Panc1 (cell line): ENCODE measurements at regions not wholly inside any gene's neighbourhood (a gene's known extent, or its start where the extent isn't known, plus 50 kb on each side); places are given as distances from the start of the nearest gene placed in this dataset.
"Not testable (repeated sequence)": the region's sequence is repeated elsewhere in the genome, so short reads cannot be mapped to it uniquely, and the experiment has no call there.

ENCODE experiments used
- ATAC-seq: fragments of 200-7000 bp; cut with Tn5 transposase; 2 replicates; pipeline ENCODE4 v1.9.1; 2020; ENCODE audit warnings: mild to moderate bottlenecking, moderate library complexity
- BruUV-seq: library from RNA; stranded (reverse); fragments of 400-500 nt; replicated peaks from 2 replicates; lab custom pipeline; 2021; lab: Mats Ljungman, UMichigan
- CTCF ChIA-PET: fragments of 300-600 bp; sonication (Branson Sonifier 250); formaldehyde crosslinking; loops from one replicate; lab custom pipeline; 2022; ENCODE audit warnings: antibody characterized with exemption; lab: Charles Lee
- POLR2A ChIA-PET: fragments of 300-600 bp; sonication (Branson Sonifier 250); formaldehyde crosslinking; loops from one replicate; lab custom pipeline; 2022; ENCODE audit warnings: antibody characterized with exemption; lab: Charles Lee
- DNase-seq: peaks from one replicate; pipeline ENCODE4 v3.0.0-alpha.2; 2010; ENCODE audit warnings: low read depth, low spot score
- H3K27ac ChIP-seq: 2 replicates; pipeline ENCODE4 v1.5.1; 2011; ENCODE audit warnings: mild to moderate bottlenecking, low read length, inconsistent platforms
- H3K27me3 ChIP-seq: fragments of 200-500 bp; sonication (Bioruptor generic); 2 replicates; pipeline ENCODE4 v1.6.0; 2014; ENCODE audit warnings: low read length, inconsistent platforms; ENCODE audit not compliant: control insufficient read depth, insufficient read depth
- H3K36me3 ChIP-seq: fragments of 200-500 bp; sonication (Bioruptor generic); 2 replicates; pipeline ENCODE4 v1.5.1; 2014; ENCODE audit warnings: inconsistent platforms, mild to moderate bottlenecking, low read length, moderate library complexity; ENCODE audit not compliant: control insufficient read depth, insufficient read depth
- H3K4me1 ChIP-seq: 2 replicates; pipeline ENCODE4 v1.5.1; 2011; ENCODE audit warnings: inconsistent platforms, mild to moderate bottlenecking, low read length, moderate library complexity; ENCODE audit not compliant: control insufficient read depth, insufficient read depth
- H3K4me3 ChIP-seq, 2 experiments: 2 replicates each; pipeline ENCODE4 v1.5.1; 2011 to 2012; ENCODE audit warnings: low read depth in 2 of 2, low read length in 2 of 2, mild to moderate bottlenecking in 2 of 2, inconsistent platforms in 1 of 2, moderate library complexity in 1 of 2
- H3K9me3 ChIP-seq: fragments of 200-500 bp; sonication (Bioruptor generic); 2 replicates; pipeline ENCODE4 v1.5.1; 2014; ENCODE audit warnings: low read depth, mild to moderate bottlenecking, inconsistent platforms, low read length, moderate library complexity; ENCODE audit not compliant: control insufficient read depth, insufficient read depth
- CTCF ChIP-seq: fragments of 450-650 bp; IDR thresholded peaks from 2 replicates; pipeline ENCODE4 v1.5.1; 2017; ENCODE audit warnings: mild to moderate bottlenecking
- POLR2AphosphoS5 ChIP-seq: IDR thresholded peaks from 2 replicates; pipeline ENCODE4 v1.6.1; 2012; ENCODE audit warnings: mild to moderate bottlenecking, low read depth, low read length, moderate library complexity
- REST ChIP-seq, 2 experiments: IDR thresholded peaks; 2 replicates each; pipeline ENCODE4 v1.6.1; 2011 to 2012; ENCODE audit warnings: low read depth in 2 of 2, control low read depth in 1 of 2, low read length in 1 of 2, mild to moderate bottlenecking in 1 of 2, moderate library complexity in 1 of 2; ENCODE audit not compliant: insufficient read depth in 1 of 2
- SIN3A ChIP-seq: IDR thresholded peaks from 2 replicates; pipeline ENCODE4 v1.6.1; 2012; ENCODE audit warnings: low read depth, mild to moderate bottlenecking, low read length, moderate library complexity, borderline replicate concordance; ENCODE audit not compliant: insufficient read depth
- TCF7L2 ChIP-seq: IDR thresholded peaks from 2 replicates; pipeline ENCODE4 v1.6.1; 2011; ENCODE audit warnings: mild to moderate bottlenecking, low read depth, low read length, inconsistent platforms
- in situ Hi-C: cut with HindIII; loops from 2 replicates; pipeline ENCODE4 v1.10.0; 2016; ENCODE audit warnings: low sequenced_read_pairs, low pct_unique_long_range_greater_than_20kb
- intact Hi-C: fragments of 100-400 bp; cut with micrococcal nuclease; formaldehyde crosslinking; loops from one replicate; pipeline ENCODE4 v1.10.0; 2022; ENCODE audit not compliant: unreplicated experiment

- in situ Hi-C loops (no loop called here), intact Hi-C loops (no loop called here)
- Histone ChIP-seq H3K36me3 (no peaks in the 10 kb centered on the region), H3K27ac (no peak overlapping the region), H3K9me3 (no peaks in the 10 kb centered on the region), H3K4me3 (no peak overlapping the region), H3K4me1 (no peaks in the 10 kb centered on the region), H3K27me3 (no peaks in the 10 kb centered on the region)
- CTCF ChIA-PET, result no interaction called here
- ATAC-seq, result no peak
- DNase-seq, result no peak
- BruUV-seq, result no TSS peak
- TF ChIP-seq TCF7L2 (no peak), POLR2AphosphoS5 (no peak)
- POLR2A ChIA-PET, result no interaction called here
Measured at GRCh38 chr1:72375226-72375625, 92.9 kb upstream of the NEGR1 start.

GRCh38 chr1:72371259-72372035 is 89.1 kb upstream of the NEGR1 start:
- BruUV-seq, result no TSS peak
- CTCF ChIA-PET, result interaction anchor here (0.6 kb wide), 1 partner anchor 504 kb away, joined by 5 read pairs; no protein-coding TSS in a partner anchor
- Histone ChIP-seq H3K36me3 (no peaks in the 10 kb centered on the region), H3K4me3 (no peak overlapping the region), H3K4me1 (no peaks in the 10 kb centered on the region), H3K9me3 (no peaks in the 10 kb centered on the region), H3K27me3 (no peaks in the 10 kb centered on the region), H3K27ac (no peak overlapping the region)
- POLR2A ChIA-PET, result no interaction called here
- no peak for ATAC-seq
- in situ Hi-C loops, result no loop called here
- no peak for TF ChIP-seq REST (IDR thresholded peaks at IDR 0.05; ENCODE audit: insufficient read depth in 1 of 2, low read depth in 2 of 2, low read length in 1 of 2)
- TF ChIP-seq POLR2AphosphoS5, result no peak
- no peak for TF ChIP-seq TCF7L2
- TF ChIP-seq SIN3A, result no peak
- TF ChIP-seq CTCF, result no peak
- intact Hi-C loops, result no loop called here
- DNase-seq, result no peak

GRCh38 chr1:72370836-72371235 is 88.5 kb upstream of the NEGR1 start:
- CTCF ChIA-PET, result interaction anchor here (0.6 kb wide), 1 partner anchor 504 kb away, joined by 5 read pairs; no protein-coding TSS in a partner anchor
- ATAC-seq, H3K9me3 ChIP-seq, H3K27me3 ChIP-seq, DNase-seq, H3K36me3 ChIP-seq, BruUV-seq, H3K4me1 ChIP-seq, in situ Hi-C loops, POLR2A ChIA-PET, H3K27ac ChIP-seq, H3K4me3 ChIP-seq, intact Hi-C loops: not testable (repeated sequence)
